ENCODE measurements at regions not wholly inside any gene's neighbourhood (a gene's known extent, or its start where the extent isn't known, plus 50 kb on each side); places are given as distances from the start of the nearest gene placed in this dataset.

- DNase-seq = no peak
These were observed 437.7 kb downstream of the ADAMTS20 start for GRCh38 chr12:43114316-43114715.

DNA sequence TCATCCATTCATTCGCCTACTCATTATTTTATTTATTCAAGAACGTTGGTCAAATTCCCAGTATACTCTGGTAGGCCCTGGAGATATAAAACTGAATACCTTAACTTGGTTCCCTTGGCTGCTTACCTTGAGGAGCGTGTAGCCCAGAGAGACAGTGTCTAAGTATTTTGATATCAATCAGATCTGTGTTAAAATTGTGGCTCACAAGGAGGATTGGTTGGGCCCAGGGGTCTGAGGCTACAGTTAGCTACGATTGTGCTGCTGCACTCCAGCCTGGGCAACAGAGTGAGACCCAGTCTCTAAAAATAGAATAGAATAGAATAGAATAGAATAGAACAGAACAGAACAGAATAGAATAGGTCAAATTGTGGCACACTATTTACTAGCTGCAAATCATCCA lies 438.4 kb downstream of the ADAMTS20 start:
- DNase-seq = no peak

- DNase-seq = no peak
These were observed 438.9 kb downstream of the ADAMTS20 start for GRCh38 chr12:43113135-43113534.

GRCh38 chr12:43112101-43112920 lies 439.7 kb downstream of the ADAMTS20 start:
- no peak for DNase-seq

DNA sequence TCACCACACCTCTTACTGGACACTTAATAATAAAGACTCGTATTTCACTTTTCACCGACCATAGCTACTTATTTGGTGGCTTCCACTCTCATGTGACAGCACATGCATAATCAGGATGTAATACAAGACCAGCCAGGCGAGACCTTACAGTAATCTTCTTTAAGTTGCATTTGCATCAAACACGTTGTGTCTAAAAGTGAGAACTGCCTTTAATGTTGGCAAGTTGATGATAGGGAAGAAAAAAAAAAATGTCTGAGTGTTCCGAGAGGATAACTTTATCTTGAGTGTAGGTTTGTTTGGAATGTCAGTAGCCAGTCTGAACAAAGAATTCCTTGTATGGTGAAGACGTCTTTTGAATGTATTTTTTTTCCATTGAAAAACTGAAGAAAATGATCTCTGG lies 440.4 kb downstream of the ADAMTS20 start:
- DNase-seq = peak in 1 of 2 experiments; percentile 4

DNA sequence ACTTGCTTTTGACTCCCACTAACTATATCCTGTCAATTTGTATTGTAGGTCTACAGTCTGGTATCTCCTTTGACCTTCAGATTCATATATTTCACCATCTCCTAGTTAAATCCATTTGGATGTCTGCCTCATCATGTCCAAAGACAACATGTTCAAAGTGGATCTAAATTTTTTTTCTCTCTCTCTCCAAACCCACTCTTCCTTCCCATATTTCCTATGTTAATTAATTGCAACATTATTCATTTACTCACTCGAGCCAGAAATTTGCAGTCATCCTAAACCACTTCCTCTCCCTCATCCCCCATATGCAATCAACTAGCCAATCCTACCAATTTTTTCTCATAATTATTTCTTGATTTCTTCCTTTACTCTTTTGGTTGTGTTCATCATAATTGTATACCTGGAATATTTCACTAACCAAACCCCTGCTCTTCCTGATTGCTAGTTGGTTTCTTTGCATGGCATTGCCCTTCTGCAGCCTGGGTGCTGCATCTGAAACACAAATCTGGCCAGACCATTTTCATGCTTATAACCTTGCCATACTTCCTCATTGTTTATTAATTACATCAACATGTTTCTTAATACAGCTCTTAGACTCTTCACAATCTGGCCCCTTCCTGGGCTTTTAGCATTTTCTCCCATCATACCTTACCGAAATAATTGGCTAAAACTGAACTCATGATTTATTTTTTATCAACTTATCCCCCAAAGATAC lies 442.2 kb downstream of the ADAMTS20 start:
- no peak for DNase-seq

- DNase-seq = no peak
These were observed 443.3 kb downstream of the ADAMTS20 start for GRCh38 chr12:43108656-43109055.

- no peak for DNase-seq
These were observed 444.8 kb downstream of the ADAMTS20 start for GRCh38 chr12:43107026-43107775.

DNA sequence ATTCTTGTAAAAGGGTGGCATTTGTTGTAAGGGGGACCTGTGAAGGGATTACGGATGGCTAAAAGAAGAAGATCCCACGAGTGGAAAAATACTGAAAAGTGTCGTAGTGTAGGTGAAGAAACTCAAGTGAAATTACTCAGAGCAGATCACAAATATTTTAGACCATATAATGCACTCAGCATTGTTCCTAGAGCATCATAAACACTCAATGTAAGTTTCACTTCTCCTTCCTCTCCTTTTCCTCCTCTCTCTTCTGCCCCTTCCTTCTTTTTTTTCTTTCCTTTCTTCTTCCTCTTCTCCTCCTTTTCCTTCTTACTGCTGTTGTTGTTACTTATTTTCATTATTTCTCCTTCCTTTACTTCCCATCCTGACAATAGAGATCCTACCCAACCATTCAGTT lies 445.6 kb downstream of the ADAMTS20 start:
- DNase-seq = no peak

- no peak for DNase-seq
These were observed 446.5 kb downstream of the ADAMTS20 start for GRCh38 chr12:43105426-43105981.

DNA sequence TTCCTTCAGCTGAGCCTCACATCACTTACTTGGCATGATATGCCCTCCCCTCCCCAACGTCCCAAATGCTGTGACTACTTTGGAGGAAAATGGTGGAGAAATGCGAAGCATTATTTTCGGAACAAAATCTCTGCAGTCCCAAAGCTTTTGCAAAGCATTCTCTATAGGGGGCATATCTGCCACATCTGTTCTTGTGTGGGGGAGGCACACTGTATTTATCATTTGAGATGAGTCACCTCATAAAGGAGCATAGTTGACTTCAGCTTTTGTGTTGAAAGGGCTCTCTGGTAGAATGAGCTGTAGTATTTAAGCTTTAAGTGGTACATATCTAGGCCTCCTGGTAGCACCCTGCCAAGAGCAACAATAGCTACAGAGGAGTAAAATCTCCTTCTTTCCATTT lies 447.5 kb downstream of the ADAMTS20 start:
- no peak for DNase-seq

GRCh38 chr12:43103866-43104265 lies 448.1 kb downstream of the ADAMTS20 start:
- no peak for DNase-seq

GRCh38 chr12:43102546-43103264 lies 449.3 kb downstream of the ADAMTS20 start:
- no peak for DNase-seq

- no peak for DNase-seq
These were observed 451.8 kb downstream of the ADAMTS20 start for GRCh38 chr12:43100231-43100630.

GRCh38 chr12:43099691-43100163 lies 452.3 kb downstream of the ADAMTS20 start:
- no peak for DNase-seq

DNA sequence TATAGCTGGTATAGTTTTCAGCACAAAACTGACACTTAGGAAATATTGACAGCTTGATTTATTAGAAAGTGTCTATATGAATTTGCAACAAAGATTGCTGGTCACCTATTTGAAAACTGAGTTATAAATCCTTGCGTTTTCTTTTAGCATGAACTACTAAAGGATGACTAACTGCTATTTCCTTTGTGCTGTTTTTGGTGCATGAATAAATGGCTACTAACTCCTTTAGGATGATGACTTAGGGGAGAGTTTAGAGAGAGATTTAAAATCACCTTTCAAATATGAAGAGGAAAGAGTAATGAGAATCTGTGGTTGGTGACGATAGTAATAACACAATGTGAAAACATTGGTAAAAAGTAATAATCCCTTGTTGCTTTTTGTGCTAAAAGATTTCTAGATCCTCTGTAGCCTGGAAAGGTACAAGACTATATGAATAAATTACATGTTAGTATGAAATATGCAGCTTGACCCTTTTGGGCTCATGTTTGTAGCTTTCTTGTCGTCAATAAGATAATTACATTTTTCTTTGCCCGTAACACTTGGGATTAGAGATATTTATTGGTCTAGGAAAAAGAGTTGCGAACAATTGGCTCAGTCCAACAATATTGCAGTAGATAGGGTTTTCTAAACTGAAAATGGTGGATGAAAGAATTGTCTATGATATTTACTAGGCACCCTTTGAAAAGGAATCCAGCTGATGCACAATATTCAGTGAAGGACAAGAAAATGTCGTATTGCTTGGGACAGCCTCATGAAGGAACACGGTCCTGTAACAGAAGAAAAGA lies 453.0 kb downstream of the ADAMTS20 start:
- DNase-seq = no peak

DNA sequence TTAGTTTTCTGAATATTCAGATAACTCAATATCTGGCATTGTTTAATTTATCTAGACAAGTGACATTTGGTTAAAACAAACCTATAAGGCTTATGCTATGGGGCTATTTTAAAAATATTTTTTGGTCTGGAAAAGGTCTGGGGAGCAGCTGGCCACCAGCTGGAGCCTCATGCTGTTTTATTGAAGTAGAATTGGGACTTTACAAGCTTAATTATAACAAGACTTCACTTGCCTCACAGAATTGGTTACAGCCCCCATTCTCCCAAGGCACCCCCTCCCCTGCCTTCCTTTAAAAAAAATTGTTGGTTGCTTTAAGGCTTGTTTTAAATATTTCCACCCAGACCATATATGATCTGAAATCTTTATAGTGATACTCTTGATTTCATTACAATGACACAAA lies 453.9 kb downstream of the ADAMTS20 start:
- DNase-seq = no peak

- no peak for DNase-seq
These were observed 454.5 kb downstream of the ADAMTS20 start for GRCh38 chr12:43097471-43097870.

- no peak for DNase-seq
These were observed 456.2 kb downstream of the ADAMTS20 start for GRCh38 chr12:43095669-43096280.

GRCh38 chr12:43094886-43095575 lies 457.0 kb downstream of the ADAMTS20 start:
- DNase-seq = no peak

DNA sequence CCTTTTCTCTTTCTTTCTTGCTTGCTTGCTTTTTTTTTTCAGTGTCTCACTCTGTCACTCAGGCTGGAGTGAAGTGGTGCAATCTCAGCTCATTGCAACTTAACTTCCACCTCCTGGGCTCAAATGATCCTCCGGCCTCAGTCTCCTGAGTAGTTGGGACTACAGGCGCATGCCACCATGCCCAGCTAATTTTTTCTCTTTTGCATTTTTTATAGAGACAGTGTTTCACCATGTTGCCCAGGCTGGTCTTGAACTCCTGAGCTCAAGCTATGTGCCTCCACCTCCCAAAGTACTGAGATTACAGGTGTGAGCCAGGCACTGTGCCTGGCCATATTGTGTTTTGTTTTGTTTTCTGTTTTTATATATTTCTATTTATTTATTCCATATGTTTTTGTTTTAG lies 461.0 kb downstream of the ADAMTS20 start:
- no peak for DNase-seq

Measured in NCI-H526 (cell line).